ENCODE measurements at regions not wholly inside any gene's neighbourhood (a gene's known extent, or its start where the extent isn't known, plus 50 kb on each side); places are given as distances from the start of the nearest gene placed in this dataset.

GRCh38 chr4:10753856-10754402 is 69.4 kb upstream of the CLNK start:
- TF ChIP-seq POLR2A (IDR thresholded peaks at IDR 0.05) (no peak), CTCF (IDR thresholded peaks at IDR 0.05) (no peak), EP300 (IDR thresholded peaks at IDR 0.05) (no peak)

Data from gastroesophageal sphincter (tissue), 3 donors.